ENCODE measurements at regions not wholly inside any gene's neighbourhood (a gene's known extent, or its start where the extent isn't known, plus 50 kb on each side); places are given as distances from the start of the nearest gene placed in this dataset.

GRCh38 chr15:38035701-38036100, 101.3 kb downstream of the TMCO5A start:
- no peak overlapping the region for H3K4me3 ChIP-seq (ENCODE audit: low read depth, low read length)

DNA sequence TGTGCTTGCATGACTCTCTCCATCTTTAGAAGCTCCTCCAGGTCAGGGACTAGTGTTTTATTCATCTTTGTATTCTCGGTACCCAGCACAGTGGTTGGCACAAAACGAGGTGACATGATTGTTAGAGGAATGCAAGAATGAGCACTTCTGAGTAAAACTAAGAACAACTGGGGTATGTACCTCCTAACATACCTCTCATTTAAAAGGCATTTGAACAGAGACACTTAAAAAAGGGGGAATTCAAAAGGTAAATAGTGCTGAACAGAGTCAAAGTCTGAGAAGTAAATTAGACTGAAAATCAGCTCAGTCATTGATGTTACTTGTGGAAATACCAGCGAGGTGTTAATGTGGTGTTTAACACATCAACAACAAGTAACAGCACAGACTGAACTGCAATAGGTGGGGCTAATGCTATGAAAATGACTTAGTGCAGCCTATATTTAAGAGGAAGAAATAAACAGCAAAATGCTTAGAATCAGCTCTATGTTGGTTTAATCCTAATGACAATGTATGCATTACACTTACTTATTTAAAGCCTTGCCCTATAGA, 102.4 kb downstream of the TMCO5A start:
- TF ChIP-seq CTCF (IDR thresholded peaks at IDR 0.05; ENCODE audit: borderline replicate concordance, insufficient read depth, low read depth, low read length) = no peak

More at GRCh38 chr15:38035701-38036100, 101.3 kb downstream of the TMCO5A start:
- no peak for TF ChIP-seq CTCF (IDR thresholded peaks at IDR 0.05; ENCODE audit: borderline replicate concordance, insufficient read depth, low read depth, low read length)

GRCh38 chr15:38038659-38039442, 104.4 kb downstream of the TMCO5A start:
- no peak overlapping the region for H3K4me3 ChIP-seq (ENCODE audit: low read depth, low read length)
- no peak for TF ChIP-seq CTCF (IDR thresholded peaks at IDR 0.05; ENCODE audit: borderline replicate concordance, insufficient read depth, low read depth, low read length)

More for the DNA sequence above, 102.4 kb downstream of the TMCO5A start:
- H3K4me3 ChIP-seq (ENCODE audit: low read depth, low read length) = no peak overlapping the region

- no peak for TF ChIP-seq CTCF (IDR thresholded peaks at IDR 0.05; ENCODE audit: borderline replicate concordance, insufficient read depth, low read depth, low read length)
- no peak overlapping the region for H3K4me3 ChIP-seq (ENCODE audit: low read depth, low read length)
Observed at GRCh38 chr15:38040615-38041014, 106.2 kb downstream of the TMCO5A start.

GRCh38 chr15:38041576-38041975, 107.1 kb downstream of the TMCO5A start:
- TF ChIP-seq CTCF (IDR thresholded peaks at IDR 0.05; ENCODE audit: borderline replicate concordance, insufficient read depth, low read depth, low read length) = no peak
- no peak overlapping the region for H3K4me3 ChIP-seq (ENCODE audit: low read depth, low read length)

GRCh38 chr15:38042211-38042610, 107.8 kb downstream of the TMCO5A start:
- TF ChIP-seq CTCF (IDR thresholded peaks at IDR 0.05; ENCODE audit: borderline replicate concordance, insufficient read depth, low read depth, low read length) = no peak
- H3K4me3 ChIP-seq (ENCODE audit: low read depth, low read length) = no peak overlapping the region

Data from GM12875 (cell line).